K562 (cell line): ENCODE measurements at regions not wholly inside any gene's neighbourhood (a gene's known extent, or its start where the extent isn't known, plus 50 kb on each side); places are given as distances from the start of the nearest gene placed in this dataset.

Source experiments
- ATAC-seq: fragments of 200-7000 bp; cut with Tn5 transposase; 3 replicates; pipeline ENCODE4 v1.9.1; 2020; ENCODE audit warnings: moderate library complexity
- BruUV-seq: library from RNA; stranded (reverse); fragments of 400-500 nt; replicated peaks from 2 replicates; lab custom pipeline; 2021; lab: Mats Ljungman, UMichigan
- CTCF ChIA-PET: fragments of 300-600 bp; formaldehyde crosslinking; extraction: SDS; loops from one replicate; lab custom pipeline; 2021; ENCODE audit warnings: low intra/inter-chr PET ratio; lab: Yijun Ruan, JAX
- POLR2A ChIA-PET: fragments of 300-600, 350-650 bp; sonication (Branson Sonifier 250); formaldehyde crosslinking; extraction: SDS; loops from one replicate; lab custom pipeline; 2021; ENCODE audit warnings: antibody characterized with exemption, inconsistent platforms; lab: Yijun Ruan, JAX
- DNase-seq, 4 experiments: peaks; one replicate each; pipeline versions ENCODE4 v3.0.0 to v3.0.0-alpha.2; 2011 to 2018; ENCODE audit warnings: low spot score in 3 of 4, mixed read lengths in 3 of 4; ENCODE audit errors: extremely low read depth in 1 of 4
- FAIRE-seq: peaks from 2 replicates; lab custom pipeline; 2011; peaks lifted over from hg19 to GRCh38; lab: Jason Lieb, UNC
- H2AFZ ChIP-seq: 2 replicates; pipeline ENCODE4 v1.6.0; 2011; ENCODE audit warnings: low read depth, low read length, control low read depth, inconsistent platforms
- H3K27ac ChIP-seq: fragments of 200-600 bp; 3 replicates; pipeline ENCODE4 v1.8.0; 2011; ENCODE audit warnings: low read depth, mild to moderate bottlenecking, control low read depth, inconsistent platforms, low read length, moderate library complexity, mixed read lengths; ENCODE audit errors: extremely low read depth
- H3K27me3 ChIP-seq, 2 experiments: fragments of 300-600 bp in 1 of 2; 2 replicates in 1 of 2; 3 replicates in 1 of 2; pipeline versions ENCODE4 v1.6.0 to v1.8.0; 2011; ENCODE audit warnings: inconsistent platforms in 2 of 2, low read length in 2 of 2, mild to moderate bottlenecking in 1 of 2, mixed read lengths in 1 of 2, moderate library complexity in 1 of 2; ENCODE audit not compliant: control insufficient read depth in 2 of 2, insufficient read depth in 2 of 2
- H3K36me3 ChIP-seq: fragments of 300-600 bp; 3 replicates; pipeline ENCODE4 v1.8.0; 2011; ENCODE audit warnings: mild to moderate bottlenecking, low read length, inconsistent platforms; ENCODE audit not compliant: control insufficient read depth, insufficient read depth
- H3K4me1 ChIP-seq, 2 experiments: fragments of 200-600 bp in 1 of 2; replicated peaks in 1 of 2; 2 replicates in 1 of 2; 3 replicates in 1 of 2; pipeline versions ENCODE4 v1.5.1 to v1.8.0; 2011; ENCODE audit warnings: inconsistent platforms in 2 of 2, low read length in 2 of 2, mild to moderate bottlenecking in 1 of 2, mixed read lengths in 1 of 2, moderate library complexity in 1 of 2; ENCODE audit not compliant: control insufficient read depth in 2 of 2, insufficient read depth in 2 of 2
- H3K4me2 ChIP-seq: 2 replicates; pipeline ENCODE4 v1.6.1; 2011; ENCODE audit warnings: low read length, control low read depth, inconsistent platforms, mixed read lengths; ENCODE audit not compliant: insufficient read depth
- H3K4me3 ChIP-seq: fragments of 200-600 bp; sonication (generic), shearing (Covaris generic); 2 replicates; pipeline ENCODE4 v1.5.1; 2016; ENCODE audit warnings: control low read depth, inconsistent platforms
- H3K79me2 ChIP-seq: fragments of 200-600 bp; 3 replicates; pipeline ENCODE4 v1.8.0; 2011; ENCODE audit warnings: low read length, inconsistent platforms; ENCODE audit not compliant: control insufficient read depth, insufficient read depth
- H3K9ac ChIP-seq, 2 experiments: 2 replicates each; pipeline versions ENCODE4 v1.6.0 to v1.6.1; 2011; ENCODE audit warnings: low read depth in 2 of 2, low read length in 2 of 2, control low read depth in 1 of 2, inconsistent platforms in 1 of 2, mild to moderate bottlenecking in 1 of 2, mixed read lengths in 1 of 2; ENCODE audit not compliant: insufficient read depth in 1 of 2
- H3K9me1 ChIP-seq: one replicate; pipeline ENCODE4 v1.6.0; 2011; ENCODE audit warnings: inconsistent platforms, mild to moderate bottlenecking, low read length, moderate library complexity; ENCODE audit not compliant: control insufficient read depth, insufficient read depth
- H3K9me3 ChIP-seq: replicated peaks from 2 replicates; pipeline ENCODE4 v1.5.1; 2011; ENCODE audit warnings: low read depth, low read length, inconsistent platforms; ENCODE audit not compliant: control insufficient read depth, insufficient read depth
- H4K20me1 ChIP-seq: replicated peaks from 2 replicates; pipeline ENCODE4 v1.6.1; 2011; ENCODE audit warnings: low read length, inconsistent platforms, mixed read lengths; ENCODE audit not compliant: control insufficient read depth, insufficient read depth
- ARID2 ChIP-seq: fragments of 450-650 bp; IDR thresholded peaks from 2 replicates; pipeline ENCODE4 v1.6.1; 2017; ENCODE audit warnings: antibody characterized with exemption, mild to moderate bottlenecking
- CBX3 ChIP-seq, 2 experiments: IDR thresholded peaks; 1 replicate in 1 of 2; 2 replicates in 1 of 2; pipeline ENCODE4 v1.6.1; 2012; ENCODE audit warnings: inconsistent platforms in 2 of 2, low read length in 2 of 2, borderline replicate concordance in 1 of 2, control low read depth in 1 of 2
- CBX5 ChIP-seq: IDR thresholded peaks from 2 replicates; pipeline ENCODE4 v1.6.1; 2014; ENCODE audit warnings: low read depth, borderline replicate concordance
- CBX8 ChIP-seq: fragments of 200-600 bp; sonication (generic); IDR thresholded peaks from 2 replicates; pipeline ENCODE4 v1.6.1; 2012; ENCODE audit warnings: borderline replicate concordance, mixed run types, low read depth, mild to moderate bottlenecking, moderate library complexity, mixed read lengths, low read length, control low read depth, inconsistent platforms; ENCODE audit not compliant: poor library complexity, severe bottlenecking; ENCODE audit errors: extremely low read depth
- FOXA3 ChIP-seq, 2 experiments: fragments of 450-650 bp in 1 of 2; sonication (generic) in 1 of 2; formaldehyde crosslinking; IDR thresholded peaks in 1 of 2; conservative IDR thresholded peaks in 1 of 2; 2 replicates each; pipeline versions ENCODE4 v1.4.0 to v1.8.0; 2020 to 2022; ENCODE audit warnings: mild to moderate bottlenecking in 2 of 2, missing genetic modification reagents in 1 of 2
- HIVEP1 ChIP-seq: fragments of 250-450 bp; sonication (Bioruptor Pico); IDR thresholded peaks from 2 replicates; pipeline ENCODE4 v1.4.0; 2020; ENCODE audit warnings: mild to moderate bottlenecking
- MCM7 ChIP-seq, 2 experiments: fragments of 450-650 bp; IDR thresholded peaks; 2 replicates each; pipeline ENCODE4 v1.6.1; 2016 to 2018
- MEF2D ChIP-seq: conservative IDR thresholded peaks from 2 replicates; pipeline ENCODE4 v1.6.1; 2016; ENCODE audit warnings: low read depth, missing genetic modification characterization, missing compliant biosample characterization
- MYBL2 ChIP-seq, 2 experiments: fragments of 450-650 bp in 1 of 2; sonication (generic) in 1 of 2; formaldehyde crosslinking in 1 of 2; IDR thresholded peaks; 2 replicates each; pipeline versions ENCODE4 v1.6.1 to v1.8.1; 2017 to 2022; ENCODE audit warnings: borderline replicate concordance in 1 of 2, inconsistent platforms in 1 of 2, low read depth in 1 of 2, mild to moderate bottlenecking in 1 of 2, missing genetic modification reagents in 1 of 2, moderate library complexity in 1 of 2
- PPARD ChIP-seq: fragments of 250-450 bp; sonication (Bioruptor Pico); IDR thresholded peaks from 2 replicates; pipeline ENCODE4 v1.8.0; 2022; ENCODE audit warnings: inconsistent platforms, mild to moderate bottlenecking, moderate library complexity
- RNF2 ChIP-seq: sonication (generic); IDR thresholded peaks from 2 replicates; pipeline ENCODE4 v1.6.1; 2016
- SIN3A ChIP-seq, 2 experiments: fragments of 150-350 bp in 1 of 2; IDR thresholded peaks; 2 replicates each; pipeline ENCODE4 v1.6.1; 2011 to 2016; ENCODE audit warnings: borderline replicate concordance in 2 of 2, low read depth in 2 of 2, low read length in 2 of 2, mild to moderate bottlenecking in 2 of 2, moderate library complexity in 2 of 2; ENCODE audit not compliant: control insufficient read depth in 1 of 2
- STAT5B ChIP-seq: fragments of 250-450 bp; sonication (Bioruptor Pico); IDR thresholded peaks from 2 replicates; pipeline ENCODE4 v1.8.0; 2021; ENCODE audit warnings: mild to moderate bottlenecking, inconsistent platforms
- SUPT5H ChIP-seq: fragments of 450-650 bp; IDR thresholded peaks from 2 replicates; pipeline ENCODE4 v1.6.1; 2016
- TARDBP ChIP-seq: fragments of 450-650 bp; IDR thresholded peaks from 2 replicates; pipeline ENCODE4 v1.6.1; 2016
- ZNF24 ChIP-seq: fragments of 450-650 bp; IDR thresholded peaks from 2 replicates; pipeline ENCODE4 v1.6.1; 2016
- WGBS: fragments of 100-300 bp; shearing (Covaris generic); methylation state at CpG from one replicate; pipeline ENCODE4 v1.1.6; 2016; ENCODE audit warnings: low coverage, mixed read lengths; ENCODE audit not compliant: insufficient coverage; ENCODE audit errors: missing lambda C conversion rate; 5-methylcytosine and 5-hydroxymethylcytosine counted together
- in situ Hi-C: fragments of 300-500 bp; cut with MboI; formaldehyde crosslinking; loops from 4 replicates; pipeline ENCODE4 v1.15.0; 2018; ENCODE audit warnings: inconsistent platforms, mixed read lengths
- intact Hi-C: fragments of 100-400 bp; cut with micrococcal nuclease; formaldehyde crosslinking; loops from 2 replicates; pipeline ENCODE4 v1.14.2; 2022
- TF ChIP-seq, protein P1 (sequence below), 2 experiments: IDR thresholded peaks in 1 of 2; conservative IDR thresholded peaks in 1 of 2; 2 replicates each; pipeline ENCODE4 v1.6.1; 2016; ENCODE audit warnings: low read depth in 2 of 2, mild to moderate bottlenecking in 1 of 2, missing compliant biosample characterization in 1 of 2, missing genetic modification characterization in 1 of 2, moderate library complexity in 1 of 2

DNA sequence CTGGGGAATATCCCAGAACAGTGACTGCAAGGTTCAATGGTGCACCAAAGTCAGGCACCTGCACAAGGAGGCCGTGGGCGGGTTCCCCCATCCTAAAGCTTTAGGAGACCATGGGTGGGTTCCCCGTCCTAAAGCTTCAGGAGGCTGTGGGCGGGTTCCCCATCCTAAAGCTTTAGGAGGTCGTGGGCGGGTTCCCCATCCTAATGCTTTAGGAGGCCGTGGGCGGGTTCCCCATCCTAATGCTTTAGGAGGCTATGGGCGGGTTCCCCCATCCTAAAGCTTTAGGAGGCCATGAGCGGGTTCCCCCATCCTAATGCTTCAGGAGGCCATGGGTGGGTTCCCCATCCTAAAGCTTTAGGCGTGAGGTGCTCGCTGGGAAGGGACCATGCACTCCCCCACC lies 313.3 kb downstream of the FOXL1 start (continued):
- no peak for TF ChIP-seq CBX8
- TF ChIP-seq, protein P1, sequence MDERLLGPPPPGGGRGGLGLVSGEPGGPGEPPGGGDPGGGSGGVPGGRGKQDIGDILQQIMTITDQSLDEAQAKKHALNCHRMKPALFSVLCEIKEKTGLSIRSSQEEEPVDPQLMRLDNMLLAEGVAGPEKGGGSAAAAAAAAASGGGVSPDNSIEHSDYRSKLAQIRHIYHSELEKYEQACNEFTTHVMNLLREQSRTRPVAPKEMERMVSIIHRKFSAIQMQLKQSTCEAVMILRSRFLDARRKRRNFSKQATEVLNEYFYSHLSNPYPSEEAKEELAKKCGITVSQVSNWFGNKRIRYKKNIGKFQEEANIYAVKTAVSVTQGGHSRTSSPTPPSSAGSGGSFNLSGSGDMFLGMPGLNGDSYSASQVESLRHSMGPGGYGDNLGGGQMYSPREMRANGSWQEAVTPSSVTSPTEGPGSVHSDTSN (CRISPR knock-in tag; IDR thresholded peaks at IDR 0.05; ENCODE audit: low read depth) = no peak
- TF ChIP-seq, protein P1 (tag; conservative IDR thresholded peaks at IDR 0.05; ENCODE audit: low read depth) = no peak
- no peak for TF ChIP-seq TARDBP
- no peak for TF ChIP-seq FOXA3 (CRISPR knock-in tag; conservative IDR thresholded peaks at IDR 0.05 in 1 of 2, IDR thresholded peaks at IDR 0.05 in 1 of 2)
- TF ChIP-seq SIN3A (IDR thresholded peaks at IDR 0.05; ENCODE audit: borderline replicate concordance in 2 of 2, control insufficient read depth in 1 of 2, low read depth in 2 of 2, low read length in 2 of 2) = no peak

DNA sequence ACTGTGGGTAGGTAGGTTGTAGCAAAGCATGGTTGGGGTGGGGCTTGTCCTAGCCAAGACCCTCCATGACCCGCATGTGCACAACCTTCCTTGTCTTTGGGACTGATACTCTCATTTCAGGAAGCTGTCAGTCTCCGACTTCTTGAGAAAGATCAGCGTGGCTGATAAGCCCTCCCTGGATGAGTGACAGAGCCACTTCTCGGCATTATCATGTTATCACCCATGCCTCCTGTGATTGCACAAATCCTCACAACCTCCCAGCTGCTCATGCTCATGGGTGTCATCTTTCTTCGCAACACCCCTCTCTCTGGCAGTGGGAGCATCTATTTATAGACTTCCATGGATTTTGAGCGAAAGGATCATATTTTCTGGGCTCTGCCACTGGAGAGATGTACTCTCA lies 314.2 kb downstream of the FOXL1 start:
- Histone ChIP-seq H2AFZ (no peak overlapping the region), H3K9me1 (no peaks in the 10 kb centered on the region), H3K27me3 (peaks cover 35 to 62% of the 10 kb centered on the region in 2 experiments), H3K4me2 (no peak overlapping the region), H3K4me3 (no peak overlapping the region), H3K79me2 (no peaks in the 10 kb centered on the region), H3K9ac (no peak overlapping the region), H3K27ac (no peak overlapping the region), H4K20me1 (no peaks in the 10 kb centered on the region; the same call in 1 of the 2 replicates), H3K4me1 (no peaks in the 10 kb centered on the region), H3K9me3 (no peaks in the 10 kb centered on the region), H3K36me3 (no peaks in the 10 kb centered on the region)
- in situ Hi-C loops (no loop called here), intact Hi-C loops (no loop called here)
- FAIRE-seq (no peak), ATAC-seq (no peak), DNase-seq (no peak)
- WGBS = 2% methylated on average over 6 of the region's 6 CpGs
- BruUV-seq = no TSS peak
- CTCF ChIA-PET = no interaction called here
- POLR2A ChIA-PET = no interaction called here
- no peak for TF ChIP-seq RNF2
- TF ChIP-seq HIVEP1 (CRISPR knock-in tag) = no peak
- no peak for TF ChIP-seq SUPT5H
- no peak for TF ChIP-seq MYBL2 (IDR thresholded peaks at IDR 0.05; ENCODE audit: low read depth)
- TF ChIP-seq MYBL2 (CRISPR knock-in tag; IDR thresholded peaks at IDR 0.05; ENCODE audit: borderline replicate concordance) = no peak
- TF ChIP-seq STAT5B = no peak
- TF ChIP-seq ARID2 = no peak
- no peak for TF ChIP-seq MCM7 (IDR thresholded peaks at IDR 0.05)
- TF ChIP-seq, protein P1 (CRISPR knock-in tag; IDR thresholded peaks at IDR 0.05; ENCODE audit: low read depth) = peak; percentile 55
- TF ChIP-seq, protein P1 (tag; conservative IDR thresholded peaks at IDR 0.05; ENCODE audit: low read depth) = peak; percentile 72
- peak; percentile 55; the same call in 1 of the 2 replicates for TF ChIP-seq MEF2D (tag)
- TF ChIP-seq PPARD (CRISPR knock-in tag) = no peak
- no peak for TF ChIP-seq CBX5
- no peak for TF ChIP-seq ZNF24
- TF ChIP-seq CBX3 (IDR thresholded peaks at IDR 0.05; ENCODE audit: borderline replicate concordance in 1 of 2, low read length in 2 of 2) = no peak
